GM12872 (cell line): ENCODE measurements at regions not wholly inside any gene's neighbourhood (a gene's known extent, or its start where the extent isn't known, plus 50 kb on each side); places are given as distances from the start of the nearest gene placed in this dataset.

Source experiments
- CTCF ChIP-seq: IDR thresholded peaks from 3 replicates; pipeline ENCODE4 v1.5.1; 2011; ENCODE audit warnings: low read depth, mild to moderate bottlenecking, low read length, moderate library complexity; ENCODE audit not compliant: insufficient read depth

GRCh38 chr10:78543031-78543748, 509.5 kb downstream of the RPS24 start:
- no peak for TF ChIP-seq CTCF

- no peak for TF ChIP-seq CTCF
Observed at GRCh38 chr10:78543749-78544362, 510.2 kb downstream of the RPS24 start.

GRCh38 chr10:78544423-78545090, 510.9 kb downstream of the RPS24 start:
- TF ChIP-seq CTCF: no peak

GRCh38 chr10:78545756-78546155, 512.1 kb downstream of the RPS24 start:
- TF ChIP-seq CTCF: no peak

GRCh38 chr10:78547397-78547796, 513.7 kb downstream of the RPS24 start:
- TF ChIP-seq CTCF: no peak

GRCh38 chr10:78547905-78548304, 514.2 kb downstream of the RPS24 start:
- TF ChIP-seq CTCF: no peak

GRCh38 chr10:78548369-78548768, 514.7 kb downstream of the RPS24 start:
- no peak for TF ChIP-seq CTCF
